Stimulated activated naive CD8-positive, alpha-beta T cell treated with anti-CD3 and anti-CD28 coated beads, Interleukin-15, amount 100 ng/mL, for 72 hours (primary cell): ENCODE measurements at regions not wholly inside any gene's neighbourhood (a gene's known extent, or its start where the extent isn't known, plus 50 kb on each side); places are given as distances from the start of the nearest gene placed in this dataset.

ENCODE experiments used
- ATAC-seq: fragments of 150-1000 bp; cut with Tn5 transposase; 2 replicates; pipeline ENCODE4 v1.10.0; 2021; ENCODE audit warnings: mild to moderate bottlenecking, moderate library complexity
- DNase-seq, 2 donors: peaks; one replicate each; pipeline ENCODE4 v3.0.0; 2021 to 2022
- H3K27ac Mint-ChIP-seq, 2 donors: one replicate each; pipeline ENCODE4 v1.8.0; 2022; ENCODE audit warnings: mild to moderate bottlenecking in 2 of 2, mixed read lengths in 2 of 2, moderate library complexity in 2 of 2
- H3K27me3 Mint-ChIP-seq: one replicate; pipeline ENCODE4 v1.8.0; 2022; ENCODE audit warnings: mixed read lengths
- H3K4me1 Mint-ChIP-seq: one replicate; pipeline ENCODE4 v1.8.0; 2022; ENCODE audit warnings: mild to moderate bottlenecking, mixed read lengths
- H3K4me3 Mint-ChIP-seq, 2 donors: one replicate each; pipeline ENCODE4 v1.8.0; 2022; ENCODE audit warnings: mild to moderate bottlenecking in 2 of 2, mixed read lengths in 2 of 2, moderate library complexity in 1 of 2
- H3K9me3 Mint-ChIP-seq, 2 donors: one replicate each; pipeline ENCODE4 v1.8.0; 2022; ENCODE audit warnings: mixed read lengths in 2 of 2

DNA sequence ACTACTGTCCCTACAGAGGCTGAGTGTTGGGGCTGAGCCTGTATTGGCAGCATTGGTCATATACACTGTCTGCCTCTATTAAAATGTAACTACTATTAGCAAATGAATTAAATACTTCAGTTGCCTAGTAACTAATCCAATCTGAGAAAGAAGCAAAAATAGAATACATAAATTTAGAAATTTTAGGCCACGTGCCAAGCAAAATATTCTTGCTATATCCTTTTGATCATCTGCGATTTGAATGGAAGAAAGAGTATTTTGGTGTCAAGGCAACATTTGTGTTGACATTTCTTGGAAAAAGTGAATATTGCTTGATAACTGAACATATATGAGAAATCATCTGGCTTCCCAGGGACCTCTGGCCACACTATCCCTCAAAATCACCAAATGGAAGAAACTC is 148.2 kb upstream of the TOPAZ1 start:
- H3K27ac Mint-ChIP-seq = no peak overlapping the region
- peaks cover 22% of the 10 kb centered on the region for H3K4me1 Mint-ChIP-seq
- no peak for ATAC-seq
- H3K27me3 Mint-ChIP-seq = peaks cover 60% of the 10 kb centered on the region
- H3K4me3 Mint-ChIP-seq = no peak overlapping the region
- no peak for DNase-seq
- no peaks in the 10 kb centered on the region for H3K9me3 Mint-ChIP-seq

DNA sequence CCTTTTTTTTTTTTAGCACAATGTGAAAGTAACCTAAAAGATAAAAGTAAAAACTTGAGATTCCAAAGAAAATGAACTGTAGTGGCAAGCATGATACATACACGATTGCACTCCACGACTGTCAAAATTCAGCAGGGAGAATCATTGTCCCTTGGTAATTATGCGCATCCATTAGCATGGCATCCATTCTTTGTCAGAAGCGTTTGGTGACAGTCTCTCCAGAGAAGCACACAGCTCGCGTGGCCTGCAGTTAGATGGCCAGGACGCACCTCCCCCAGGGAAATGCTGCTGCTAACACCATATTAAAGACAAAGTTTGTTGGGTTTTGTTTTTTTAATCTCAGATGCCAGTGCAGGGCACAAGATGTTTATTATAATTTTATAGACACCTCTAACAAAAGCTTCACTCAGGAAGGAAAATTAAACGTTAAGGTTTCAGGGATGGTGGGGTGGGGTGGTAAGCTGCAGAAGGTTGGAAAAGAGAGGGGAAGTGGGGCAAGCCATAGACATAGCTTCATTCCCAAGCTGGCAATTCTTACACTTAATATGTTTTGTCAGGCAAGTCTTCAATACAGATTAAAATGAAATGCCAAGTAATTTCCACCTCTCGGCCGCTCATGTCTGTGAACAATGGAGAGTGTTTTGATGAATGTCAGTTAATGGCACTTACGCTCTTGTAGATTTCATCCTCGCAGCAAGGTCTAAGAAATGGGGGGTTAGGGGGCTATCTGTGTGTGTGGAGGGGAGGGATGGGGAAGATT is 142.8 kb upstream of the TOPAZ1 start:
- Mint-ChIP-seq H3K9me3 (no peaks in the 10 kb centered on the region), H3K4me1 (peaks cover 8% of the 10 kb centered on the region), H3K4me3 (no peak overlapping the region), H3K27ac (no peak overlapping the region), H3K27me3 (peaks cover 73% of the 10 kb centered on the region)
- ATAC-seq (no peak), DNase-seq (no peak)

DNA sequence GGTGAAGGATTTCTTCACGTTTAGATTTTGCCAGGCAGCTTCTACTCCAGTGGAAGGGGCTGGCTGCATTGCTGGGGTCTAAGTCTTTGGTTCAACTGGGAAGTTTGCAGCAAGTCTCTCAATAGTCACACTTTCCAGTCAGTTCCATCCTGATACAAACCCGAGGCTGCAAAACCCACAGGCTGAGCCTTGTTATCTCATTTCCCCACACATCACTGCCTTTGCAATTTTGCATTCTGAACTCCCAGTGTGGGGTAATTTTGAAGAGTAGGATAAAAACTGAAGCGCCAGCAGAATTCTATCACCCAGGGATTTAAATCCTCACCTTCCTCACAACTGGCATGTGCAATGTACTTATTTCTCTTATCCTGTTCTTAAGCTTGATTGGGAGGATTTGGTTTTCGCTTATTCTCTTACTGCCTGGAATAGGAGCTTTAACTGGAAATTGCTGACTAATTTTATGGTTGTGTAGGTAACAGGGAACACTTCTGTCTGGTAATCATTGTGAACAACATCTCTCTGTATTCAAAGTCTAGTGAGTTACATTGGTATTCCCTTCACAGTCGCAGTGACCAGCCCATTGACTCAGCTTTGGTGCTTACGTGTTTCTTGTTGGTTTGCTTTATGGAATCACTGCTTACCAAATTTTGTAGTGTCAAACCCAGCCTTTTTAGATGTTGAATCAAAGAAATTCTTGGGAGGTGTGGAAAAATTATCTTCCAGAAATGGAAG is 142.0 kb upstream of the TOPAZ1 start:
- Mint-ChIP-seq H3K27ac (no peak overlapping the region), H3K4me3 (no peak overlapping the region), H3K4me1 (peaks cover 16% of the 10 kb centered on the region), H3K27me3 (peaks cover 73% of the 10 kb centered on the region), H3K9me3 (no peaks in the 10 kb centered on the region)
- no peak for ATAC-seq
- DNase-seq = no peak

DNA sequence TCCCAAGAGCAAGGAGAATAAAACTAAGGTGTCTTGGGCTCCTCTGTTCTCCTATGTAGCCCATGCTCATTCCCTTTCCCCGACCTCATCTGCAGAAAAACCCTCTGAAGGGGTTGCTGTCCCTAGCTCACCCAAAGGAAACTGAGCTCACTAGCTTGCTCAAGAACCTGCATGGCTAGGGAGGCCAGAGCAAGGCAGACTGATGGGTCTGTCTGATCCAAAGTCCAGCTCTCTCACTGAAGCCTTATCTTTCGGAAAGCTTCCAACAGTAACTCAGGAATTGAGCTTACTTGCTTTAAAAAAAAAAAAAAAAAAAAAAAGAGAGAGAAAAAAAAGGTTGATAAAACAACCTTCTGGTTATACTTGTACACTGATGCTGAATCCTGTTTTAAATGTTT is 141.4 kb upstream of the TOPAZ1 start:
- Mint-ChIP-seq H3K27ac (no peak overlapping the region), H3K9me3 (no peaks in the 10 kb centered on the region), H3K4me3 (no peak overlapping the region), H3K4me1 (peaks cover 22% of the 10 kb centered on the region), H3K27me3 (peaks cover 73% of the 10 kb centered on the region)
- DNase-seq (no peak), ATAC-seq (no peak)

DNA sequence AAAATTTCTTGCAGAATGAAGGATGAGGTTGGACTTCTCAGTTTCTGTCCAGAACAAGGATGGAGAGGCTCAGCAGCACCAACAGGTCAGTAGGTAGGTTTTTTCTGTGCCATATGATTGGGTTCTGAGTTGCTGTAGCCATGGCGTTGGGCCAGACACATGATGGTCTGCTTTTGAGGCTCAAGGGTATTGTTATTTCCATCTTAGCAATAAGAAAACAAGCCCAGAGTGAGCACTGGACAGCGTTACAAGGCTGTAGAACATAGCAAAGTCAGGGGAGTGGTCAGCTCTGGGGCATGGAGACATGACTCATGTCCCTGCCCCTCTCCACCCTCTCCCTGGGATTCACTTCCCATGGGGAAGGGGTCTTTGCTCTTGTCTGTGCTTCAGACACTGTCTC is 137.6 kb upstream of the TOPAZ1 start:
- no peak overlapping the region for H3K27ac Mint-ChIP-seq
- ATAC-seq (no peak), DNase-seq (no peak)
- peaks cover 52% of the 10 kb centered on the region for H3K27me3 Mint-ChIP-seq
- peaks cover 30% of the 10 kb centered on the region for H3K4me1 Mint-ChIP-seq
- no peak overlapping the region for H3K4me3 Mint-ChIP-seq
- H3K9me3 Mint-ChIP-seq = no peaks in the 10 kb centered on the region

DNA sequence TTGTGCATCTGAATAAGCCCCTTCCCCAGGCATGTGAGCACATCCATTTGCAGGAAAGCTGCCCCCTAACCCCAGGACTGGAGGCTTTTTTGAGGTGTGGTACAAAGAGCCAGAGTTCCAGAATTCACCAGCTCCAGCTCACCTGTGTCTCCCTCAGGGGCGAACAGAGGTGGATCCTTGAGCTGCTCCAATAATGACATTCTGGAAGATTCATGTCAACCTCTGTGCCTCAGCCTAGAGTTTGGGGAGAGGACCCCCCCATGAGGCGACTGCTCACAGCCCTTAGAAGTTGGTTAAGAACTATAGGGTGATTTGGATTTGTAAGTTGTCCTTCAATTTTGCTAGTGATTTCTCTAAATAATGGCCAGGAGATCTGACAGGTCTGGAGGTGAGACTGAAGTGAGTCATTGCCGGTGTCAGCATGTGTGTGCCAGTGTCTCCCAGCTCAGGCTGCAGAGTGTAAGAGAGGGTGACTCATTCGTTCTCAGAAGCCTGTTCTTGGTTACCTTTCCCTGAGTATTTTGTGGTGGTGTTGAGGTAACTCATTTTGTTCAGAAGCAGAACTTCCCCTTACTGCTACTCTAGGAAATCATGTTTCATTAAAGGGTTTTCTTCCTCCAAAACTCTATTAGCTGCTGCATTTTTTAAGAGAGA is 136.9 kb upstream of the TOPAZ1 start:
- Mint-ChIP-seq H3K4me1 (peaks cover 25% of the 10 kb centered on the region), H3K4me3 (peak overlapping the region; percentile 6 to 33), H3K27ac (peak overlapping the region in 1 of 2 donors; percentile 80), H3K9me3 (no peaks in the 10 kb centered on the region), H3K27me3 (peaks cover 45% of the 10 kb centered on the region)
- DNase-seq = peak; percentile 57 to 77
- peak; percentile 100 for ATAC-seq

DNA sequence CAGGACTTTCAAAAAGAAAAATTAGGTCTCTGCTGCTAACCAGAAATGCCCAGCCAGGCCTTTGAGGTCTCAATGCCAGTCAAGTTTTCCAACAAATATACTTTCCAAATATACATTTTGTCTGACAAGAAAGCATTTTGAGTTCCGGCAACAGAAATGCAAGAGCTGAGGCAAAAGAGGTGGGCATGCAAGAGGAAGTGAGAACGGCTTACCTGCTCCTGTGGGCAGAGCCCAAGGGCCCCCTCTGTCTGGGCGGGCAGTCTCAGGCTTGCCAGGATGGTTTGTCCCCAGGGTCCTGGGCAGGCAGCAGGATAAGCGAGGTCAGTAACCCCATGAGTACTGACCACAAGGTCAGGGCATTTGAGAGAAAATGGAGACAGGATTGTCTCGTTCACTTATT is 136.1 kb upstream of the TOPAZ1 start:
- peaks cover 22% of the 10 kb centered on the region for H3K4me1 Mint-ChIP-seq
- DNase-seq (no peak), ATAC-seq (no peak)
- H3K4me3 Mint-ChIP-seq = no peak overlapping the region
- H3K27me3 Mint-ChIP-seq = peaks cover 39% of the 10 kb centered on the region
- no peak overlapping the region for H3K27ac Mint-ChIP-seq
- H3K9me3 Mint-ChIP-seq = no peaks in the 10 kb centered on the region

DNA sequence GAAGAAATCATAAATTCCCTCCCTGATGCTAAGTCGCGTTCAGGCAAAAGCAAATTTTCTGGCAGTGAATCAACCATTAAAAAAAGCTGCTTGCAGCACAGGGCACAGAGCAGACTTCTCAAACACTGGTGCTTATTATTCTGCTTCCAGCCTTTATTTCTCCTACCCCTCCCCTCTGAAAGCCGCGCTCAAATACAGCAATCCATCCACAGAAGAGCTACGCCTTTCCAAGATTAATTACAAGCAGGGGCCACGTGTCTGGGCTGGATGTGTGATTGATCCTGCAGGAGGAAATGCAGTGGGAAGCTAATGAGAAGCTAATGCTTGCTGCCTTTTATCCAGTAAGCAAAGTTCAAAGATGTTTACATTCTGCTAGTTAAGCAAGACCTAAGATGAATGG is 134.9 kb upstream of the TOPAZ1 start:
- no peak overlapping the region for H3K27ac Mint-ChIP-seq
- ATAC-seq (no peak), DNase-seq (no peak)
- H3K27me3 Mint-ChIP-seq = peaks cover 35% of the 10 kb centered on the region
- peaks cover 22% of the 10 kb centered on the region for H3K4me1 Mint-ChIP-seq
- H3K9me3 Mint-ChIP-seq = no peaks in the 10 kb centered on the region
- no peak overlapping the region for H3K4me3 Mint-ChIP-seq

DNA sequence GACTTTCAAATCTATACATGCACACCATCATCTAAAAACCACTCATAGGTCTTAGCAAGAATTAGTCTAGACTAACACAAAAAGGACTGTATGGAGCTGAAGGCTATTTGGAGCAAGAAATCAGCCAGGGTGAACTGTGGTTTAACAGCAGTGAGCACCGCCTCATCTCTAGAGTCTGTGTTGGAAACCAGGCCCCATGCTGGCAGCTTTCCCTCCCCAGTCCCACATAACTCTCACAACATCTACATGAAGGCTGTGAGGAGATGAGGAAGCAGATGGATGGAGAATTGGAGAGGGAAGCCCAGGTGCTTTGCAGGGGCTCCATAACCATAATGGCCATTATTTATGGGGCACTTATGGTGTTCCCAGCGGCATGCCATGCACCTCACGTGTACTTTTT is 133.2 kb upstream of the TOPAZ1 start:
- Mint-ChIP-seq H3K27me3 (peaks cover 26% of the 10 kb centered on the region), H3K4me3 (no peak overlapping the region), H3K27ac (no peak overlapping the region), H3K9me3 (no peaks in the 10 kb centered on the region), H3K4me1 (peaks cover 22% of the 10 kb centered on the region)
- no peak for ATAC-seq
- DNase-seq = no peak

DNA sequence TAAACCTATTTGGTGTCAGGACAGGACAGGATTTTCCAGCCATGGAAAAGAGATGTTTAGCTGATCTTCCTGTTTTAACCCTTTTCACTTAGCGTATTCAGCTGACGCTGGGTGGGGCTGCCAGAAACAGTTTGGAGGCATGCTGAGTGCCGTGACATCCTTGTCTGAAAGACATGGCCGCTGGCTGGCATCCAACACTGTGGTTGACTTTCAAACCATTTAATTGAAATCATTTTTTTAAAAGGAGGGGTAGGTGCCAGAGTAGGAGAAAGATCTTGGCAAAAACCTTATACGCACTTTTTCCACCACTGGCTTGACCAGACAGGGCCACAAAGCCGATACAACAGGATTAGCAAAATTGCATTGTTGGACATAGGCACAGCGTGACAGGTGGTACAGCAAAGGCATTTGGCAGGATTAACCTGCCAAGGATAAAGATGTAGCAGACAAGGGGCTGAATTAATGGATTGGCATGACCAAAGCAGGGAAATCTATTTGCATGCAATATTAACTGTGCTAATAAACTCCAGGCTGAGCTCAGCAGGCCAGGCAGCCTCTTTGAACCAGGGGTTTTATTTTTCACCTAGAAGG is 131.8 kb upstream of the TOPAZ1 start:
- DNase-seq (no peak), ATAC-seq (no peak)
- peaks cover 12% of the 10 kb centered on the region for H3K4me1 Mint-ChIP-seq
- no peak overlapping the region for H3K27ac Mint-ChIP-seq
- no peak overlapping the region for H3K4me3 Mint-ChIP-seq
- no peaks in the 10 kb centered on the region for H3K9me3 Mint-ChIP-seq
- peaks cover 39% of the 10 kb centered on the region for H3K27me3 Mint-ChIP-seq

DNA sequence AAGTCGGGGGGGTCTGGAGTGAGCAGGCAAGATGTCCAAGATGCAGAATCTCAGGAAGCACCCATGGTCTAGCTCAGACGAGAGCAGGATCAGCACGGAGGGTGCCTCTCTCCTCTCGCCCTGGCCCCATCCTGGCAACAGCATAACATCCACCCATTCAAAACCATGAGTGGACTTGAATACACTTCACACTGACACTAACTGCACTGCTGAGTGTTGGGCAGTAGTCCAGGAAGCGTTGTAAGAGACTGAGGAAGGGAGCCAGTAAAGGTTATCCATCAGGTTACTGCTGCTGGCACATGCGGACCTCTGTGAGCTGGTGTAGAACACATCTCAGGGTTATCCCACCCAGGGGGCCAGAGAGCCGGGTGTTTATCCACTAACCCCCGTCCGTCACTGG is 131.0 kb upstream of the TOPAZ1 start:
- H3K9me3 Mint-ChIP-seq = no peaks in the 10 kb centered on the region
- no peak for ATAC-seq
- H3K4me3 Mint-ChIP-seq = no peak overlapping the region
- peaks cover 47% of the 10 kb centered on the region for H3K27me3 Mint-ChIP-seq
- DNase-seq = no peak
- H3K4me1 Mint-ChIP-seq = peaks cover 5% of the 10 kb centered on the region
- no peak overlapping the region for H3K27ac Mint-ChIP-seq

DNA sequence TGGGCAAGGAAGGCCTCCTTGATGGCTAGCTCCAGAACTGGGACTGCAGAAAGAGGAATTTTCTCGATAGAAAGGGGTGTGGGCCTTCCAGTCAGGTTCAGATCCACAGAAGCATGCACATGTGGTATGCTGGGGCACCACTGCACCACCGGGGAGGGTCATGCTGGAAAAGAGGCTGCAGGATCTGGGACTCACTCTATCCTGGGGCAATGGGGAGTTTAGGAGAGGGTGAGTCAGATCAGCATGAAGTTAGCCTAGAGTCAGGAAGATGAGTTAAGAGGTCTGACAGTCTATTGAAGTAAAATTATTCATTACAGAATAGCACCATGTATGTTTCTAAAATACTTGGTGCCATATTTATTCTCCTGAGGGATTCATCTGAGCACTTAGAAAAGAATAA is 130.2 kb upstream of the TOPAZ1 start:
- Mint-ChIP-seq H3K4me1 (no peaks in the 10 kb centered on the region), H3K27ac (no peak overlapping the region), H3K27me3 (peaks cover 55% of the 10 kb centered on the region), H3K4me3 (no peak overlapping the region), H3K9me3 (no peaks in the 10 kb centered on the region)
- no peak for ATAC-seq
- DNase-seq = no peak

DNA sequence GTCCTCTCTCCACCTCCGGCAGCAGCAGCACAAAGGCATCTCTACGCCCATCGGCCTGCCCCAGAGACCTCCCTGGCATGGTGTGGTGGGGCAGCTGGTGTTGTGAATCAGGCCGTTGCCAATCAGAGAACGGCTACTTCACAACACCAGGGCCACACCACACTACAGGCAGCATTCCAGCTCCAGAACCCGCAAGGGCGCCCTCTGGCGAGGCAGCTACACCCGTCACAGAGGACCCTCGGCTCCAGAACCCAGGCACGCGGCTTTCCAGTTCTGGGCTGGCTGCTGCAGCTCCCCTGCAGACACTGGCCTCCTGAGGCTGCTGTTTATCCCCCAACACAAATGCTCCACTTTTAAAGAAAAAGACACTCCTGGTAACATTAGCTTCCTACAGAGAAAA is 127.5 kb upstream of the TOPAZ1 start:
- ATAC-seq = peak; percentile 56
- Mint-ChIP-seq H3K4me3 (no peak overlapping the region), H3K4me1 (no peaks in the 10 kb centered on the region), H3K9me3 (no peaks in the 10 kb centered on the region), H3K27me3 (peaks cover 65% of the 10 kb centered on the region), H3K27ac (peak overlapping the region in 1 of 2 donors; percentile 9)
- peak; percentile 19 to 28 for DNase-seq

DNA sequence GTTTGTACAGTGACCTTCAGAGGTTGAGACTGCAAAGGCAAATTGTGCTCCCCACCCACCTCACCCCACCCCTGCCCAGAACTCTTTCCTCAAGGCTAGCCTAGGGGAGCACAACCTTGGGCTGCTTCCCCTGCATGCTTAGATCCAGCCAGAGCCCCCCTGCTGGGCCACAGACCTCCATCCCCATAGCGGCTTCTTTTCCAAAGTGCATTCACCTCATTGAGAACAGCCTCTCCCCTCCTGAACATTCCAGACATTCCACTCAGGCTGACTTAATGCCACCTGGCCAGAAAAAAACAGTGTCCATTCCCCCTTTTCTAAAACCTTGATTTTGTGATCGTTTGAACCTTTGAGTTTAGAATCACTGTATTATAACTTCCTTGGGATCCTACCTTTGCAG is 124.4 kb upstream of the TOPAZ1 start:
- Mint-ChIP-seq H3K27ac (no peak overlapping the region), H3K27me3 (peaks cover 60% of the 10 kb centered on the region), H3K4me3 (no peak overlapping the region), H3K9me3 (no peaks in the 10 kb centered on the region), H3K4me1 (no peaks in the 10 kb centered on the region)
- DNase-seq = no peak
- no peak for ATAC-seq

DNA sequence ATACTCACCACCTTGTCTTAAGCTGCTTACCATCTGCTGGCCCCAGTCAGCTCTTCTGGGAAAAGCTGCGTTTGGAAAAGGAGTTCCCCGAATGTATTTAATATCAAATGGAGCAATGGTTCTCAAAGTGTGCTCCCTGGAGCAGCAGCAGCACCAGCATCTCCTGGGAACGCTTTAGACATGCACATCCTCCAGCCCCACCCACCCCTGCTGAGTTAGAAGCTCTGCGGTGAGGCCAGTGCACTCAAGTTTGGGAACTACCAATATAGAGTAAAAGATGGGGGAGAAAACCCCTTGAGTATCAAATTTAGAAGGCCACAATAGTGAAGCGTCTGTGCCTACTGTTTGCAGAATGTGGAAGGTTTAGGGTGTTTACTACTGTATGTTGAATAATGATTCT is 124.0 kb upstream of the TOPAZ1 start:
- DNase-seq (no peak), ATAC-seq (no peak)
- Mint-ChIP-seq H3K4me3 (no peak overlapping the region), H3K4me1 (no peaks in the 10 kb centered on the region), H3K27ac (no peak overlapping the region), H3K27me3 (peaks cover 59% of the 10 kb centered on the region), H3K9me3 (no peaks in the 10 kb centered on the region)
